ENCODE measurements at regions not wholly inside any gene's neighbourhood (a gene's known extent, or its start where the extent isn't known, plus 50 kb on each side); places are given as distances from the start of the nearest gene placed in this dataset.
"Not testable (repeated sequence)": the region's sequence is repeated elsewhere in the genome, so short reads cannot be mapped to it uniquely, and the experiment has no call there.

- no peaks in the 10 kb centered on the region for H3K36me3 ChIP-seq
- no peaks in the 10 kb centered on the region for H3K27me3 ChIP-seq
- no peaks in the 10 kb centered on the region for H3K4me1 ChIP-seq
- no peak for DNase-seq
- no peak for TF ChIP-seq CTCF (IDR thresholded peaks at IDR 0.05; ENCODE audit: low read depth, low read length)
- no peak overlapping the region for H3K4me3 ChIP-seq (ENCODE audit: low read depth, low read length)
- no peaks in the 10 kb centered on the region for H3K9me3 ChIP-seq
These were observed 172.4 kb upstream of the MAGEB16 start for GRCh38 chrX:35625714-35626113.

DNA sequence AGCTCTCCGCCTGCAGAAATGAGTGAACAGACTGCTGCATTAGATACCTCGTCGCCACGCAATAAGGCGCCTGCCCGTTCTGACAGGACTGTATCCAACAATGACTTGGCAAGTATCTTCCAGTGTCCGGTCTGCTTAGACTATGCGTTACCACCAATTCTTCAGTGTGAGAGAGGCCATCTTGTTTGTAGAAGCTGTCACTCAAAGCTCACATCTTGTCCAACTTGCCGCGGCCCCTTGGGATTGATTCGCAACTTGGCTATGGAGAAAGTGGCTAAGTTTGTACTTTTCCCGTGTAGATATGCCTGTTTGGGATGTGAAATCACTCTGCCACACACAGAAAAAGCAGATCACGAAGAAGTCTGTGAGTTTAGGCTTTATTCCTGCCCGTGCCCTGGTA is 172.0 kb upstream of the MAGEB16 start:
- H3K4me3 ChIP-seq (ENCODE audit: low read depth, low read length): no peak overlapping the region
- H3K9me3 ChIP-seq: no peaks in the 10 kb centered on the region
- no peak for TF ChIP-seq CTCF (IDR thresholded peaks at IDR 0.05; ENCODE audit: low read depth, low read length)
- no peak for DNase-seq
- no peaks in the 10 kb centered on the region for H3K4me1 ChIP-seq
- H3K27me3 ChIP-seq: no peaks in the 10 kb centered on the region
- no peaks in the 10 kb centered on the region for H3K36me3 ChIP-seq

GRCh38 chrX:35635971-35636370 is 162.2 kb upstream of the MAGEB16 start:
- not testable (repeated sequence) for H3K9me3 ChIP-seq; H3K4me1 ChIP-seq; DNase-seq; H3K27me3 ChIP-seq; H3K36me3 ChIP-seq; H3K4me3 ChIP-seq (ENCODE audit: low read depth, low read length)

- H3K27me3 ChIP-seq: no peaks in the 10 kb centered on the region
- H3K4me3 ChIP-seq (ENCODE audit: low read depth, low read length): no peak overlapping the region
- H3K4me1 ChIP-seq: no peaks in the 10 kb centered on the region
- no peaks in the 10 kb centered on the region for H3K9me3 ChIP-seq
- no peak for TF ChIP-seq CTCF (IDR thresholded peaks at IDR 0.05; ENCODE audit: low read depth, low read length)
- DNase-seq: peak; percentile 29
- no peaks in the 10 kb centered on the region for H3K36me3 ChIP-seq
These were observed 133.3 kb upstream of the MAGEB16 start for GRCh38 chrX:35664833-35665232.

DNA sequence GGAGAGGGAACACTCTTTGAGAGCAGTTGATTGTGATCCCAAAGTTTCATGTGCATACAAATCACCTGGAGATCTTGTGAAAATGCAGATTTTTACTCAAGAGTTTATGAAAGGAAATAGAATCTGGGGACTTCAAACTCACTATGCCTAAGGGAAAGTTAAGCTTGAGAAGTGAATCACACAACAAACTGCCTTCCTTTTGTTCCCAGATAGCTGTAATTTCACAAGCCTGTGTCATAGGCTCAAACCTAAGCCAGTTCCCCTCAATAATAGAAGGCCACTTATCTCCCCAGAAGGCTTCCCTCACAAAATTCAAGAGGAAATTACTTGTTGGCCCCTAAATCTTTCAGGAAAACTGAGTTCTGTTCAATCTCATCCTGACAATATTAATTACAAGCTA is 132.8 kb upstream of the MAGEB16 start:
- Histone ChIP-seq H3K36me3 (no peaks in the 10 kb centered on the region), H3K9me3 (no peaks in the 10 kb centered on the region), H3K27me3 (no peaks in the 10 kb centered on the region), H3K4me1 (no peaks in the 10 kb centered on the region), H3K4me3 (ENCODE audit: low read depth, low read length) (no peak overlapping the region)
- TF ChIP-seq CTCF (IDR thresholded peaks at IDR 0.05; ENCODE audit: low read depth, low read length): no peak
- DNase-seq: no peak

DNA sequence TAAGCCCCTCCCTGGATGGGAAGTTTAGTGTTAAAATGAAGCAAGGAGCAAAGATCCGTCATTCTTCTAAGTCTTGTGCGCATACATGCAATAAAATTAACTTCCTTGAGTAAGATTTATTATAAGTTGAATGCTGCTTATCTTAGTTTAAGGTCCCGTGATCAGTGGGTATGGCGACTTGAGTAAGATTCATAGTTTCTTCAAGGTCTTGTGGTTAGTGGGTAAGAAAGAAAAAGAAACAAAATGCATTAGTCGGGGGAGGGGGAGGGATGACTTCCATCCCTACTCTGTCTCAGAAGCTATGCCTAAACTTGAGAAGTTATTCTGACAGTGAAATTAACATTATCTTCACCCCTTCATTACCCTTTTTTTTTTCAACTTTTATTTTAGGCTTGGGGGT is 127.3 kb upstream of the MAGEB16 start:
- H3K9me3 ChIP-seq: no peaks in the 10 kb centered on the region
- no peak for DNase-seq
- H3K27me3 ChIP-seq: no peaks in the 10 kb centered on the region
- TF ChIP-seq CTCF (IDR thresholded peaks at IDR 0.05; ENCODE audit: low read depth, low read length): no peak
- no peaks in the 10 kb centered on the region for H3K4me1 ChIP-seq
- H3K4me3 ChIP-seq (ENCODE audit: low read depth, low read length): no peak overlapping the region
- no peaks in the 10 kb centered on the region for H3K36me3 ChIP-seq

GRCh38 chrX:35675151-35675550 is 123.0 kb upstream of the MAGEB16 start:
- no peaks in the 10 kb centered on the region for H3K36me3 ChIP-seq
- DNase-seq: no peak
- TF ChIP-seq CTCF (IDR thresholded peaks at IDR 0.05; ENCODE audit: low read depth, low read length): no peak

More at GRCh38 chrX:35675151-35675550, 123.0 kb upstream of the MAGEB16 start:
- no peaks in the 10 kb centered on the region for H3K27me3 ChIP-seq
- no peaks in the 10 kb centered on the region for H3K9me3 ChIP-seq
- no peak overlapping the region for H3K4me3 ChIP-seq (ENCODE audit: low read depth, low read length)
- H3K4me1 ChIP-seq: no peaks in the 10 kb centered on the region
